GM18861 (cell line): ENCODE measurements at regions not wholly inside any gene's neighbourhood (a gene's known extent, or its start where the extent isn't known, plus 50 kb on each side); places are given as distances from the start of the nearest gene placed in this dataset.

ENCODE experiments used
- ATAC-seq: cut with Tn5 transposase; IDR thresholded peaks from one replicate; pipeline ENCODE4 v1.9.1; 2021; ENCODE audit not compliant: unreplicated experiment

DNA sequence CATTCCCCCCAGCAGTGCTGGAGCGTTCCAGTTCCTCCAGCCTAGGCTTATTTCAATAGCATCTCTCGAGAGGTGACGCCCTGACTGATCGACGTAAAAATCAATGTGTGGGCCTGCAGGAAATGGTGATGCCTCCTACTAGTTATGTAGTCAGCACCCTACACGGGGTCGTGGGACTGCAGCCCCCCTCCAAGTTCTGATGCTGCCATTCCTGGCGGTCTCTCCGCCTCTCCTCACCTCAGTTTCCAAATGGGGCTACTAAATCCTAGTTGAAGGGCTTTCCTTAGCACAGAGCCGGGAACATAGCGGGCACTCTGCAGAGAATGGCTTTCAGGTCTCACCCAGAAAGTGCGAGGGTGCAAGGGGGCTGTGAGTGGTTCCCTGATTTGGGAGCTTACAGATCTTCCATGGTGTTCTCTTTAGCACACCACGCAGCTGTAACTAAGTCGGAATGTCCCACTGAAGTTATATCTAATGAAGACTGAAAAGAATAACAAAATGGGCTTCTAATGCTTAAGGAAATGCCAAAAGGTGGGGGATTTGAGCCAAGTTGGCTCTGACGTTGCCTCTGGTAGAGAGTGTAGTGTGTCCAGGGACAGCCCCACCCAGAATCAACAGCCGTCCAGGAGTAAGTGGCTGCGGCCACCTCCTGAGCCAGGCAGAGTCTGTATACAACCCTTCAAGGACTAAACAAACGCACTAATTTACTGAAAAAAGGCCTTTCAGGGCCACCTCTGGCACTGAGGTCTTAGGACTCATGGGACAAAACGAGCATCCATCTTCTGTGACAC lies 299.7 kb upstream of the FOXF1 start:
- ATAC-seq = no peak

DNA sequence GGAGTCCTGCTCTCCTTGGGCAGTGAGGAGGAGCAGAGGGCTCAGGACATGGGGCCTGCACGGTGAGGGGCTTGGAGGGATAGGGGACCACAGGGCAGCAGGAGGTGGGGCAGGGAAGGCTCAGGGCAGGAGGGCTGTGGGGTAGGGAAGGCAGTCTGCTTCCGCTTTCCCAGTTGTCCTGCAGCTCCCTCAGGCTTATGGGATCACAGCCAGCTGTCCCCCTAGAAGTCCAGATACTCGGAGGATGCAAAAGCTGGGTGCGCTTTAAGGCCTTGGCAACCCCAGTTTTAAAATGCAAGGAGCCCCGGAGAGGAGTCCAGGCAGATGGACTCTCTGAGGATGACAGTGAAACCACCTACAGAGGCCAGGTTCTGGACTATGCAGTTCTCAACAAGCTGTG lies 299.1 kb upstream of the FOXF1 start:
- ATAC-seq = no peak

DNA sequence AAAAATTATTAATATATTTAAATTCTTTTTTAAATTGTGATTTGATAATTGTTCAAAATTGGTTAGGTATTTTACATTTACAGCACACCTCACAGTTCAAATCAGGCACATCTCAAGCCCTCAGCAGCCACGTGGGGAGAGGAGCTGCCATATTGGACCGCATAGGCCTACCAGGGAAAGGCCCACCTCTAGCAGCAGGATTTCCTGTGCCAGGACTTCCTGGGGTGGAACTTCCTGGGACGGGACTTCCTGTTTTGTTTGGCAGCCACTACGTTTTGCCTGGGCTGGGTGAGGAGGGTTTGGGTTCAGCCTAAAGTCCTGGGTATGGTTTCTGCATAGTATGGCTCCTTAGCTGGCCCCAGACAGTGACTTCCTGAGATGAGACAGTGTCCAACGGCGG lies 298.5 kb upstream of the FOXF1 start:
- no peak for ATAC-seq

DNA sequence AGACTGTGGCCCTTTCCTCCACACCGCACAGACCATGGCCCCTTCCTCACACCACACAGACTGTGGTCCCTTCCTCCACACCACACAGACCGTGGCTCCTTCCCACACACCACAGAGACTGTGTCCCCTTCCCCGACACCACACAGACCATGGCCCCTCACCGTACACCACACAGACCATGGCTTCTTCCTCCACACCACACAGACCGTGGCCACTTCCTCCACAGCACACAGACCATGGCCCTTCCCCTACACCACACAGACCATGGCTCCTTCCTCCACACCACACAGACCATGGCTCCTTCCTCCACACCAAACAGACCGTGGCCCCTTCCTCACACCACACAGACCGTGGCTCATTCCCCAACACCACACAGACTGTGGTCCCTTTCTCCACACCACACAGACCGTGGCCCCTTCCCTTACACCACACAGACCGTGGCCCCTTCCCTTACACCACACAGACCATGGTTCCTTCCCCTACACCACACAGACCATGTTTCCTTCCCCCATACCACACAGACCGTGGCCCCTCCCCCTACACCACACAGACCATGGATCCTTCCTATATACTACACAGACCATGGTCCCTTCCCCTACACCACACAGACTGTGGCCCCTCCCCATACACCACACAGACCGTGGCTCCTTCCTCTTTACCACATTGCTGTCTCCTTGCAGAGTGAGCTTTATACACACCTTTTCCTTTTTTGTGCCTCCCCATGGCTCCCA lies 297.5 kb upstream of the FOXF1 start:
- no peak for ATAC-seq

DNA sequence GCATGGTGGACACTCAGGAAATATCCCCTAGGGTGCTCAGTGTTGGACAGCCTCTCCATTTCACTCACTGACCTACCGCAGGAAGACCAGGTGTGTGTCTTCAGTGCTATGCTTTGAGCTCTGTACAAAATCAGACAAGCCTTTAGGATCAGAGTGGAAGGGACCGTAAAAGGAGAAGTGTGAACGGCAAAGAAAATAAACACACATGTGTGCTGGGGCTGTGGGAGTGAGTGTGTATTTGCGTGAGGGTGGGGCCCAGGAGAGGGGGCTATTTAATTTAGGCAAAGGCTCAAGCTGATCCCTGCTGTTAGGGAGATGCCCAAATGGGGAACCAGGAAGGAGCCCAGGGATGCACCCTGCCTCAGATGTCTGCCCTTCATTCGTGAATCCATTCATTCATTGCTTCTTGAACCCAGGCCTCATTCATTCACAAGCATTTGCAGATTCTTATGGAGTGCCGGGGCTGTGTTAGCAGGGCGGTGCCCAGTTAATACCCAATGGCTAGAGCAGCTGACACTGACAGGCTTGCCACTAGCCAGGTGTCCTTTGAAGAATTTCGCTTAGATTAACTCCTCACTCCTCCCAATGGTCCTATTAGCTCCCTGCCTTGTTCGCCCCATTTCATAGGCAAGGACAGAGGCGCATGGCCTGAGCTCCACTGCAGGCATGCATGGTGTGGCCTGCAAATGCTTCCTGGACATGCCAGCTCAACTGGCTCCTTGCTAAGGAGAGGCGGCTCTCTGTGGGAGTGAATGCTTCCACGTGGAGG lies 296.7 kb upstream of the FOXF1 start:
- ATAC-seq = no peak

DNA sequence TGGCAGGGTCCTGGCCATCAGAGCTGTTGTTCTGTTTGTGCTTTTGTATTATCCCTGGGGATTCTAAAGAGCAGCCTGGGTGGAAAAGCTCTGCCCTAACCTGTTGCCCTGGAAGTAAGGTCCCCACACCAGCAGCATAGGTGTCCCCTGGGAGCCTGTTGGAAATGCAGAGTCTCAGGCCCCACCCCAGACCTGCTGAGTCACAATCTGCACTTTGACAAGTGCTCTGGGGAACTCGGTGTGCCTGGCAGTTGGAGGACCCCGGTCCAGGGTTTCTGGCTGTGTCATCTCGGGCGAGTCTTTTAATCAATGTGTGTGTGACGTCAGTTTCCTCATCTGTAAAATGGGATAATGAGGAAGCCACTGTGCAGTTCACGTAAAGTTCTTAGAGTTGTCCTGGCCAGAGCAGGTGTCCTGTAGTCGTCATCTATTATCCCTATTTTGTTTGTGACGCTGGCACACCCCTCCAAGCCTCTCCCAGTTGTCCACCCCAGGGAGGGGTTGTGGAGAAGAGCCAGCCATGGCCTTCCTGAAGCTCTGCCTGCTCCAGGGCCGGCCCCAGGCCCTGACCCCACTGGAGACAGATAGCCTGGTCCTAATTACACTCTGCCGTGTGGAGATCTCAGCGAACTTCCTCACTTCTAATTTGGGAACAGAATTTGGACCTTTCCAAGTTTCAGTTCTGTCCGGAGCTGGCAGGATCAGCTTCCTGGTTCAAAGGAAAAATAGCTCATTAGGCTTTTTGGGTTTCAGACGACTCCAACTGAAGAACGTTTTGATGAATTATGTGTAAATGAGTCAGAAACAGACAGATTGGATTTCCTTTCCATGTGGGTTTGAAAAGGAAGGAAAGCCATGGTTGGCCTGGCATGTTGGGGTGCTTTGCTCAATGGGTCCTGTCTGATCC lies 295.7 kb upstream of the FOXF1 start:
- ATAC-seq = no peak

DNA sequence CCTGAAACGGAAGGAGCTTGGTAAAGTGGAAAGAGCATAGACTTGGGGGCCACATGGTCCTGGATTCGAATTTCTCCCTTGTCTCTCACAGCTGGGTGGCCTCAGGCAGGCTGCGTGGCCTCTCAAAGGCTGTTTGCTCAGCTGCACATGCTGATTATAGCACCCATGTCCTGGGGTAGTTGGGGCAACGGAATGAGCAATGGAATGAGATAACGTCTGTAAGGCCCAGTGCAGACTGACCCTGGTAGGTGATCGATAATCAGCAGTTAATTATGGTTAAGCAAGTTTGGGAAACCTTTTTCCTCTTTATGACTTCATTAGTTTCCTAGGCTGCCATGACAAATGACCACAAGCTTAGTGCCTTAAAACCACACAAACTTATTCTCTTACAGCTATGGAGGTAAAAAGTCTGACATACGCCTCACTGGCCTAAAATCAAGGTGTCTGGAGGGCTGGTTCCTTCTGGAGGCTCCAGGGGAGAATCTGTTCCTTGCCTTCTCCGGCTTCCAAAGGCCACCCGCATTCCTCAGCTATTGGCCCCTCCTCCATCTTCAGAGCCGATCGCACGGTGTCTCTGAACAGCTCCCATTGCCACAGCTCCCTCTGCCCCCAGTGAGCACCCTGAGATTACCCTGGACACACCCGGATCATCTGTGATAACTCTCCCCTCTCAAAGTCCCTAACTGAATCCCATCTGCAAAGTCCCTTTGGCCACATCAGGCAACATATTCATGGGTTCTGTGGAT lies 294.9 kb upstream of the FOXF1 start:
- ATAC-seq = no peak

DNA sequence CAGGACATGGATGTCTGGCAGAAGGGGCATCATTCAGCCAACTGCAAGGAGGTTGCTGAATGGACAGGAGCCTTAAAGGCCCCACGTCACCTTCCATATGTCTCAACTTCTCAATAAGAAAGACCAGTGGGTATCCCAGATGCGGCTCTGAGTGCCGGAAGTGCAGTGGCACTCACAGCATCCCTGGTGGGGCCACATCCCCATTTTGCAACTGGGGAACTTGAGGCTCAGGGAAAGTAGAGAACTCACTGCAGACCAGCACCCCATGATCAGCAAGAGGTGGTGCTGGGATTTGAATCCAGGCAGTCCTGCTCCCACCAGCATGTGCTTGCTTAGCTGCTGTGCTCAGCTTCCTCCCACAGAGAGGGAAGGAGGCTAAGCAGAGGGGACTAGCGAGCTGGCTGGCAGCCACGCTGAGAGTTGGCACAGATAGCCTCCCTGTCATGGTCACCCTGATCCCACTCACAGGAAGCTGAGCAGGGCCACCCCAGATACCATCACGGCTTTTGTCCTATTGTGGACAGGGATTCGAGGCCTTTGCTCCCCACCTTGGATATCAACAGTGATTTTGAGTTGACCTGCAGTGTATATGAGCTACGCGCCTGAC lies 294.2 kb upstream of the FOXF1 start:
- no peak for ATAC-seq

DNA sequence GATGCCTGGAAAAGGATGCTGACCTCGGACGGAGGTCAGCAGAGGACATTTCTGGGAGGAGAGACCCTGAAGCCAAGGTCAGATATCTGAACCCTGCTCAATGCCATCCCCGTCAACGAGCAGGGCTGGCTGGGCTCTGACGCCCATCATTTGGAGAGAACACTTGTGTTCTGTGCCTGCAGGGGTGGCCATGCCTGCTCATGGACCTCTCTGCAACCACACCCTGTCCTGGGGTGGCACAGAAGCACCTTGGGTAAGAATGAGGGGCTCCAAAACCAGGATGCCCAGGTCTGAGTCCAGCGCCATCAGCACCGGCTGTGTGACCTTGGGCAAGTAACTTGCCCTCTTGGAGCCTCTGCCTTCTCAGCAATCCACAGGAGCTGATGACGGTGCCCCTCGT lies 293.7 kb upstream of the FOXF1 start:
- ATAC-seq = no peak

DNA sequence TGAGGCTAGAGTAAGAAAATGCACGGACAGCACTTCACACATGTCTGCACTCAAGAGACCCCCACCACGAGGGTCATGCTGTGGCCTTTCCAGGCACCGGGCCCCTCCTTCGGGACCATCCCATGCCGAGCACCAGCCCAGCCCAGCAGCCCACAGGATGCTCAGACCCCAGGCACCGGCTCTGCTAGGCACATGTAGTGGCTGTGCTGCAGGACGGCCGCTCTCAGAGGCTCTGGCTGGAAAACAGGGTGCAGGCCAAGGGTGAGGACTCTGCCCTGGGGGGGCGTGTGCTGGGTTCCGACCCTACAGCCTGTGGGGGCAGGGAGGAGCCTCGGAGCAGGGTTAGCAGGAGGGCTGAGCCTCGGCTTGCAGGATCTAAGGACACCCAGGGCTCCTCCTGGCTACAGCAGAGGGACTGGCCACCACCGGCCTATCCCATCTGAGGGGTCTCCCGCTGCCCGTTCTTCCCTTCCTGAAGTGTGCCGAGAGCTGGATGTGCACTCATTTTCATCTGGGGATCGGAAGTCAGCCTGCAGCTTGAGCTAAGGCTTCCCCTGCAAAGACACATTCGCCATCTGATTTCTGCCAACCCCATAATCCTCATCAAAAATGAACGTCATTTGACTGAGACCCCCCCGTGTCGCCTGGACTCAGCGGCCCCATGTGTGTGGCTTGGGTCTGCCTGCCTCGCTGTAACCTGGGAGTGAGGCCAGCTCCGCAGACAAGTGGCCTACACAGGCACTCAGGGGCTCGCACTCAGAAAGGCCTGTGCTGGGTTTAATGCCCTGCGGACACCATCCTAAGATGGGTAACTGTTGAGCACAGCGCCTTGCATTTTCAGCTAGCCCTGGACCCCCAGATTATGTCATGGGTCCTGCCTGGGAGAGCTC lies 293.1 kb upstream of the FOXF1 start:
- ATAC-seq = no peak

DNA sequence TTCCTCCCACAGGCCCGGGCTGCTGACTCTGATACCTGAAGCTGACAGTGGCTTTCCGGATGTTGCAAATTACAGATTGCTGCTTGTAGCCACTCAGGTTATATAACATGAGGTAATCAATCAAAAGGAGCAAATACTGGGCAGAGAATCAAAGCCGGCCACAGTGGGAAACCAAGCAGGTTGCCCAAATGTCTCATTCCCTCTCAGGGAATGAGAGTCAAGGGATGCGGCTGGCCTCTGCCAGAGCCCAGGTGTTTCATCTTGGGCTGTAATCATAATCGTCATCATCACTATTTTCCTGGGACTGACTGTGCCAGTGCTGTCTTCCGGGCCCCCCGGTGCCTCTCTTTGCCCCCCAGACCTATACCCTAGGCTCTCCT lies 292.4 kb upstream of the FOXF1 start:
- no peak for ATAC-seq

DNA sequence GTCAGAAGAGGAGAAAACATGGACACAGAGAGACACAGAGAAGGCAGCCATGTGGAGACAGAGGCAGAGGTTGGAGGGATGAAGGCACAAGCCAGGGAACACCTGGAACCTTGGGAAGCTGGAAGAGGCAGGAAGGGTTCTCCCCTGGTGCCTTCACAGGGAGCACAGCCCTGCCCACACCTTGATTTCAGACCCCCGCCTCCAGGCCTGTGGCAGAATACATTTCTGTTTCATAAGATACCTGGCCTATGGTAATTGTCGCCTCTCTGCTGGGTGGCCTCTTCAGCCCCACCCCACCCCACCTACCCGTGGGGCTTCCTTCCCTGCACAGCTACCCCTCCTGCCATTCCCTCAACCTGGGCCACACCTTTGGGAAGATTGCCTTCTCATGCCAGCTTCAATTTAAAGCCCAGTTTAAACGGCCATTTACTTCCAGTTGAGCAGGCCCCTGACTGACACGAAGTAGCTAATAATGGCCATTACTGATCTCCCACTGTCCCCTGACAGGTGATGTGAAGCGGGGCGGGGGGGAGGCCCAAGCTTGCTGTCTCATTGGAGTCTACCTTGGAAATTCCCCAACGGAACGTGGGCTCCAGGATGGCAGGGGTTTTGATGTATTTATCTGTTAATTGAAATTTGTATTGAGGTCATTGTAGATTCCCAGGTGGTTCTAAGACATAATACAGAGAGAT lies 291.7 kb upstream of the FOXF1 start:
- no peak for ATAC-seq

DNA sequence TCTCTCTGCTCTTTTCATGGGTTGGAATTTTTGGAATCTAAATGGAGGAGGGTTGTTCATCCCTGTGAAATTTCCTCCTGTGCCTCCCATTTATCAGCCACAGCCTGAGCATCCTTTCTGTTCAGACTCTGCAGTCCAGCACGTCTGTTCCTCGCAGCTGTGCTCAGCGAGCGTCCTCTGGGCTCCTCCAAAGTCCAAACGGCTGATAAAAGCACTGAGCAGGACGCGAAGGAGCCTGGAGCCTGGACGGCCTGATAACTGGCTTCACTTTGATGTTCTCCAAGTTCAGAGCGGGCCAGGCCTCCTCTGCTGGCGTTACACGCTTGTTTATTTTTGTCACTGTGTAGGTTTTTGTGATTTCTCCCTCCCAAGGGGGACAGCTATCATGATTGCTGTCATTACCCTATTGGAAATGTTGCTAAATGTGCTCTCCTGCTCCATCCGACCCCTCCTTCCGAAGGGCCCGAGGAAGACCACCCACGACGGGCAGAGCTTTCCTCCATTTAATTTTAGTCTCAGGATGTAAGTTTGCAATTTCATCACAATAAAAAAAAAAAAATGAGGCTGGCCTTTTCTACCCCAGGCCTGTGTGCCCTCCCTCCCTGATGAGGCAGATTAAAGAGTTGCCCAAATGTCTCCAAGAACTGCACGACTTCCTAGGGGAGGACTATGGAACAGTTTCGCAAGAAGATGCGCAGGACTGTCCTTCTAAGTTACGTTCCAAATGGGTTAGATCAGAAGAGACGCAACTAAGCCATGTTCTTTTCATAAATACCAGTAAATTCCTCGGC lies 290.5 kb upstream of the FOXF1 start:
- no peak for ATAC-seq

DNA sequence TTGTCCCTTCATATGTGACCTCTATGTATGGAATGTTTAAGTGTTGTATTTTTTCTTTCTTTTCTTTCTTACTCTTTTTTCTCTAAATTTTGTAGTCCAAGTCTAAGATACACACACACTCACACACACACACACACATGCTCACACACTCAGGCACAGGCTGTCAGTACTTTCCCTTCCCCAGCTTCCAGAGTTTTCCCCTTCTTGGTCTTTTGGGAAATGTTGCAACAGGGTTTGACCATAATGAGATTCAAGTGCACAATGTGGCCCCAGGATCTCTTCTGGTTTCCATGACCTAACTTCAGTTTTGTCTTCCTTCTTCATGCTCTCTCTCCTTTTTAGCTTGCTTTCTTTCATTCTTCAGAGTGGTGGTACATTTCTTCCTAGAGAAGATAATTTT lies 289.8 kb upstream of the FOXF1 start:
- no peak for ATAC-seq

DNA sequence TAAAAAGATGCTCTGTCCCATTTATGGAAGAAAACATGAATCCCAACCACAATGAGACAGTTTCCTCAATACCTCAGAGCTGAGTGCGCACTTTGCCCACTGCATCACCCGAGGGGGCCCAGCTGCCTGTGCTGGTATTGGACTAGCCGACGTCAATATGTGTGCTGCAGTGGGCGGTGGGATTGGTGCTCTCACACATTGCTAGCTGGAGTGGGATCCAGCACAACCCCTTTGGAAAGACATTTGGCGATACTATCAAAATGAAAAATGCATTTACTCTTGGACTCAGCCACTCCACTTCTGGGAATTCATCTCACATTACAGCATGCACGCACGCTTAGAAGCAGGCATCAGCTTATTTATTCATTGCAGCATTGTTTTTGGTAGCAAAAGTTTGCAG lies 289.2 kb upstream of the FOXF1 start:
- ATAC-seq = no peak

DNA sequence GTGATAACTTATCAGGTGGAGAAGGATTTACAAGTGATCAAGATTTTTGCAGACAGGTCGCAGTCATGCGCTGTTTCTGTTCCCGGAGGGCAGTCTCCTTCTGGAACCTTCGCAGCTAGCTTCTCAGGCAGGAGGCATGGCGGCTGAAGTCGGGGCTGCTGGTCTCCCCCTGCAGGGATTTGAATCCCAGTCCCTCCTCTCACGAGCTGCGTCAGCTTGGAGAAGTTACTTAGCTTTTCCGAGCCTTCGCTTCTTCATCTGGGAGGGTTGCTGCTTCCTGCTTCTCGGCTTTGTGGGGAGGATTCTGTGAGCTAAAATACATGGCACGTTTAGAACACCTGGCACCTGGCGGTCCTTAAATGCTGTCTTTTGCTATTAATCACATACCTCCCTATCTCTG lies 287.8 kb upstream of the FOXF1 start:
- ATAC-seq = no peak

DNA sequence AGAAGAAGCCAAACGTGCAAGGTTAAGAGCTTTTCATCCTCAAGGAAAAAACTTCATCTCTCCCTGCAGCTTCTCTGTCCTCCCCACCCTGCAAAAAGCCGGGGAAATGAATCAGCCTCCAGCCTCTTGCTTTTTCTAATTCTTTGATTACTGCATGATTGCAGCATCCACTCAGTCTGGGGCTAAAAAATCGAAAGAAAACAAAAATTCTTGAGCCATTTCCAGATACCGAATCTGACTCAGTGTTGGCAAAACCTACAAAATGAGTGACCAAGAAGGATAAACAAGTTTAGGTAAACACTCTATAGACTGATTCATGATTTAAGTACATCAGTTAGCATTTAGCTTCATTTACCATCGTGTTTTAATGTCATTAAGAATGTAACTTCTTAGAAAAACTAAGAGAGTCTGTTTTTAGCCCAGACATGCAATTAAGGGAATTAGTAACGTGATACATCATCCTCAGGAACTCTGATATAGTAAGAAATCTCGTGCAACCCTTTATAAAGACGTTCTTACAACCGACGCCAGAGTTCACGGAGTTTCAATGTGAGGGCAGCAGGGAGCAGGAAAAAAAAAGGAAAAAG lies 287.3 kb upstream of the FOXF1 start:
- ATAC-seq = no peak
